ENCODE measurements at regions not wholly inside any gene's neighbourhood (a gene's known extent, or its start where the extent isn't known, plus 50 kb on each side); places are given as distances from the start of the nearest gene placed in this dataset.

GRCh38 chr7:25575634-25576033 lies 347.3 kb upstream of the NPVF start:
- Histone ChIP-seq H3K27ac (ENCODE audit: low read depth, low read length) (no peak overlapping the region), H3K4me3 (ENCODE audit: low read depth in 1 of 2, low read length in 2 of 2) (no peak overlapping the region), H3K36me3 (ENCODE audit: control insufficient read depth in 1 of 2, insufficient read depth in 2 of 2, low read length in 2 of 2) (no peaks in the 10 kb centered on the region), H3K9ac (ENCODE audit: low read depth in 1 of 2, low read length in 2 of 2) (no peak overlapping the region), H3K9me3 (ENCODE audit: control insufficient read depth in 1 of 2, low read length in 2 of 2) (no peaks in the 10 kb centered on the region), H3K27me3 (ENCODE audit: control insufficient read depth in 1 of 2, insufficient read depth in 2 of 2, low read length in 2 of 2) (no peaks in the 10 kb centered on the region), H3K4me1 (ENCODE audit: control insufficient read depth in 1 of 2, insufficient read depth in 2 of 2, low read length in 2 of 2) (peaks cover 11 to 29% of the 10 kb centered on the region in 2 donors)

- peaks cover 11 to 36% of the 10 kb centered on the region in 2 donors for H3K4me1 ChIP-seq (ENCODE audit: control insufficient read depth in 1 of 2, insufficient read depth in 2 of 2, low read length in 2 of 2)
- H3K4me3 ChIP-seq (ENCODE audit: low read depth in 1 of 2, low read length in 2 of 2) = peak overlapping the region in 1 of 2 donors; percentile 4
- no peak overlapping the region for H3K27ac ChIP-seq (ENCODE audit: low read depth, low read length)
- H3K27me3 ChIP-seq (ENCODE audit: control insufficient read depth in 1 of 2, insufficient read depth in 2 of 2, low read length in 2 of 2) = no peaks in the 10 kb centered on the region
- no peaks in the 10 kb centered on the region for H3K36me3 ChIP-seq (ENCODE audit: control insufficient read depth in 1 of 2, insufficient read depth in 2 of 2, low read length in 2 of 2)
- no peak overlapping the region for H3K9ac ChIP-seq (ENCODE audit: low read depth in 1 of 2, low read length in 2 of 2)
- no peaks in the 10 kb centered on the region for H3K9me3 ChIP-seq (ENCODE audit: control insufficient read depth in 1 of 2, low read length in 2 of 2)
Measured at GRCh38 chr7:25578991-25579777, 350.9 kb upstream of the NPVF start.

DNA sequence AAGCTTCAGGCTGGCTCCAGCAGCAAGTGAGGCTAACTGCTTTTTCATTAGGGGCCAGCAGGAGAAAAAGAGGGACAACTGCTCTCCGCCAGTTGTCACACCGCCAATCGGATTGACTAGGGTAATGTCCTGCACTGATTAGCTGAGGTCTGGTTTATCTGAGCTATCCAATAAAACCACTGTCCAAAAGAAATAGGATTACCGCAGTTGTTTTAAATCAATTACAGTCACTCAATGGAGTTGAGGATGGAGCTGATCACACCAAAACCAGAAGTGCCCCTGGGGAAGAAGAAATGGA lies 351.4 kb upstream of the NPVF start:
- no peaks in the 10 kb centered on the region for H3K9me3 ChIP-seq (ENCODE audit: control insufficient read depth in 1 of 2, low read length in 2 of 2)
- H3K9ac ChIP-seq (ENCODE audit: low read depth in 1 of 2, low read length in 2 of 2) = no peak overlapping the region
- H3K27me3 ChIP-seq (ENCODE audit: control insufficient read depth in 1 of 2, insufficient read depth in 2 of 2, low read length in 2 of 2) = no peaks in the 10 kb centered on the region
- no peaks in the 10 kb centered on the region for H3K36me3 ChIP-seq (ENCODE audit: control insufficient read depth in 1 of 2, insufficient read depth in 2 of 2, low read length in 2 of 2)
- no peak overlapping the region for H3K27ac ChIP-seq (ENCODE audit: low read depth, low read length)
- peak overlapping the region in 1 of 2 donors; percentile 4 for H3K4me3 ChIP-seq (ENCODE audit: low read depth in 1 of 2, low read length in 2 of 2)
- peaks cover 11 to 36% of the 10 kb centered on the region in 2 donors for H3K4me1 ChIP-seq (ENCODE audit: control insufficient read depth in 1 of 2, insufficient read depth in 2 of 2, low read length in 2 of 2)

DNA sequence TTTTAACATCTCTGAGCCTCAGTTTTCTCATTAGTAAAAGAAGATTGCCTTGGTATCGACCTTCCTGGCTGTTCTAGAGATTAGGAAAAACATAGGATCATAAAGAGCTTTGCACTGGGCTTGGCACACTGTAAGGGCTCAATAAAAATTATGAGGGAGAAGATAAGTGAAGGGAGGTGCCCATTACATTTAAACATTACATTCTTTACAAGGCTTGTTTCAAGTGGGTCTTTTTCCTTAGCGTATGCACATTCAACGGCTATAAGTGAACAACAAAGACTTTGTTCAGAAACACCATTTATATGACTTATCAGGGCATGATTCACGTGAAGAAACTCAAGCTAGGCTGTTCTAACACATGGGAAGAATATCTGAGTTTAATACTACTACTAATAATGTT lies 351.9 kb upstream of the NPVF start:
- no peak overlapping the region for H3K9ac ChIP-seq (ENCODE audit: low read depth in 1 of 2, low read length in 2 of 2)
- no peak overlapping the region for H3K27ac ChIP-seq (ENCODE audit: low read depth, low read length)
- H3K9me3 ChIP-seq (ENCODE audit: control insufficient read depth in 1 of 2, low read length in 2 of 2) = no peaks in the 10 kb centered on the region
- H3K27me3 ChIP-seq (ENCODE audit: control insufficient read depth in 1 of 2, insufficient read depth in 2 of 2, low read length in 2 of 2) = no peaks in the 10 kb centered on the region
- no peaks in the 10 kb centered on the region for H3K36me3 ChIP-seq (ENCODE audit: control insufficient read depth in 1 of 2, insufficient read depth in 2 of 2, low read length in 2 of 2)
- H3K4me3 ChIP-seq (ENCODE audit: low read depth in 1 of 2, low read length in 2 of 2) = no peak overlapping the region
- H3K4me1 ChIP-seq (ENCODE audit: control insufficient read depth in 1 of 2, insufficient read depth in 2 of 2, low read length in 2 of 2) = peaks cover 11 to 36% of the 10 kb centered on the region in 2 donors

DNA sequence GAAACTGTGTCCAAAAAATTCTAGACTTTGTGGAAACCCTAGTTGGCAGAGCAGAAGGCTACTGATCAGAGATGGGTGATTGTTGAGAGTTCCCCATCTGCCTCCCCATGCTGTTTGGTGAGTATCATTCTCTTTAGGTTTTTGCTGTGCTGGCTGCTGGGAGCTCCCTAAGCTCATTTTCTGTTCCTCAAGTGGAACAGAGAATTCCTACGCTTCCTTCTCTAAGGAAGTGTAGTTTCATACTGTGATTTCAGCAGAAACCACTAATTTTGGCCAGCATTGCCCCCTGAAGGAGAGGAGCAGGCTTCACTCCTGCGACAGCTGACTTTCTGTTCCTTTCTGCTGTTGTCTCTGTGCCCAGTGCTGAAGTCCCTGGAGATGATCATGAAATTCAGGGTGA lies 355.3 kb upstream of the NPVF start:
- Histone ChIP-seq H3K9ac (ENCODE audit: low read depth in 1 of 2, low read length in 2 of 2) (no peak overlapping the region), H3K4me1 (ENCODE audit: control insufficient read depth in 1 of 2, insufficient read depth in 2 of 2, low read length in 2 of 2) (peaks cover 11 to 25% of the 10 kb centered on the region in 2 donors), H3K27me3 (ENCODE audit: control insufficient read depth in 1 of 2, insufficient read depth in 2 of 2, low read length in 2 of 2) (no peaks in the 10 kb centered on the region), H3K9me3 (ENCODE audit: control insufficient read depth in 1 of 2, low read length in 2 of 2) (no peaks in the 10 kb centered on the region), H3K36me3 (ENCODE audit: control insufficient read depth in 1 of 2, insufficient read depth in 2 of 2, low read length in 2 of 2) (no peaks in the 10 kb centered on the region), H3K4me3 (ENCODE audit: low read depth in 1 of 2, low read length in 2 of 2) (no peak overlapping the region), H3K27ac (ENCODE audit: low read depth, low read length) (no peak overlapping the region)

GRCh38 chr7:25584112-25584938 lies 356.0 kb upstream of the NPVF start:
- Histone ChIP-seq H3K4me1 (ENCODE audit: control insufficient read depth in 1 of 2, insufficient read depth in 2 of 2, low read length in 2 of 2) (peaks cover 7 to 18% of the 10 kb centered on the region in 2 donors), H3K9me3 (ENCODE audit: control insufficient read depth in 1 of 2, low read length in 2 of 2) (no peaks in the 10 kb centered on the region), H3K4me3 (ENCODE audit: low read depth in 1 of 2, low read length in 2 of 2) (no peak overlapping the region), H3K27me3 (ENCODE audit: control insufficient read depth in 1 of 2, insufficient read depth in 2 of 2, low read length in 2 of 2) (no peaks in the 10 kb centered on the region), H3K9ac (ENCODE audit: low read depth in 1 of 2, low read length in 2 of 2) (no peak overlapping the region), H3K27ac (ENCODE audit: low read depth, low read length) (no peak overlapping the region), H3K36me3 (ENCODE audit: control insufficient read depth in 1 of 2, insufficient read depth in 2 of 2, low read length in 2 of 2) (no peaks in the 10 kb centered on the region)

DNA sequence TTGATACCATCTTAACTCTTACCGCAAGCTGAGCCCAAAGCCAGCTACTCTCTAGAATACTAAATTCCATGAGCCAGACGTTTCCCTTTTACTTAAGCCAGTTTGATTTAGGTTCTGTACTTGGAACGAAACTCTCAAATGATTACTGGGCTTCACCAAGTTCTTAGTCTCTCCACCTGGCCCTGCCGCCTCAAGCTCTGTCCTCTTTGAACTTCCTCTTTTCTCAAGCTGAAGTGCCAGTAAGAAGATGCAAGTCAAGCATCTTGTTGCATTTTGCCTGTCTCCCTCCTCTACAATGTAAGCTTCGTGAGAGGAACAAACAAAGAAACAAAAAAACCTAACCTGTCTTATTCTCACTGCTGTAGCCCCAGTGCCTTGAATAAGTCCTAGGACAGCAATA lies 358.2 kb upstream of the NPVF start:
- Histone ChIP-seq H3K9me3 (ENCODE audit: control insufficient read depth in 1 of 2, low read length in 2 of 2) (no peaks in the 10 kb centered on the region), H3K4me3 (ENCODE audit: low read depth in 1 of 2, low read length in 2 of 2) (no peak overlapping the region), H3K36me3 (ENCODE audit: control insufficient read depth in 1 of 2, insufficient read depth in 2 of 2, low read length in 2 of 2) (no peaks in the 10 kb centered on the region), H3K9ac (ENCODE audit: low read depth in 1 of 2, low read length in 2 of 2) (no peak overlapping the region), H3K27ac (ENCODE audit: low read depth, low read length) (no peak overlapping the region), H3K4me1 (ENCODE audit: control insufficient read depth in 1 of 2, insufficient read depth in 2 of 2, low read length in 2 of 2) (no peaks in the 10 kb centered on the region), H3K27me3 (ENCODE audit: control insufficient read depth in 1 of 2, insufficient read depth in 2 of 2, low read length in 2 of 2) (no peaks in the 10 kb centered on the region)

- H3K4me1 ChIP-seq (ENCODE audit: control insufficient read depth in 1 of 2, insufficient read depth in 2 of 2, low read length in 2 of 2) = no peaks in the 10 kb centered on the region
- H3K9ac ChIP-seq (ENCODE audit: low read depth in 1 of 2, low read length in 2 of 2) = no peak overlapping the region
- no peaks in the 10 kb centered on the region for H3K27me3 ChIP-seq (ENCODE audit: control insufficient read depth in 1 of 2, insufficient read depth in 2 of 2, low read length in 2 of 2)
- no peaks in the 10 kb centered on the region for H3K36me3 ChIP-seq (ENCODE audit: control insufficient read depth in 1 of 2, insufficient read depth in 2 of 2, low read length in 2 of 2)
- H3K9me3 ChIP-seq (ENCODE audit: control insufficient read depth in 1 of 2, low read length in 2 of 2) = no peaks in the 10 kb centered on the region
- H3K4me3 ChIP-seq (ENCODE audit: low read depth in 1 of 2, low read length in 2 of 2) = no peak overlapping the region
- no peak overlapping the region for H3K27ac ChIP-seq (ENCODE audit: low read depth, low read length)
Measured at GRCh38 chr7:25594122-25594521, 365.8 kb upstream of the NPVF start.

DNA sequence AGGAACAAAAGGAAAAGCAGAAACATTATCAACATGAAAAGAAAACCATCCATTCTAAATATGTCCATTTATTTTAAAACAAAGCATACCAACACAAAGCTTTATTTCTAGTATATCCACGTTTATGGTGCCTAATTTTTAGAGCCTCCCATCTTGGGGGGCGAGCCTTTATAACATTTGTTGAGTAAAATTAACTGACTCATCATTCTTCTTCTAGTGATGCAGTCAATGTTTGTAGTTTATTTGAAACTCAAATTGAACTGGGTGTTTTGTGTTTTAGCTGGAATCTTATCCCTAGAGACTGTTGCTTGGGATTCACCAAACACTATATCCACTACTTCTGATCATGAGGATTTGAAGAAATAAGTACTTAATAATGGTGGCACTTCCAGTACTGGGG lies 366.4 kb upstream of the NPVF start:
- Histone ChIP-seq H3K27ac (ENCODE audit: low read depth, low read length) (no peak overlapping the region), H3K36me3 (ENCODE audit: control insufficient read depth in 1 of 2, insufficient read depth in 2 of 2, low read length in 2 of 2) (no peaks in the 10 kb centered on the region), H3K4me3 (ENCODE audit: low read depth in 1 of 2, low read length in 2 of 2) (no peak overlapping the region), H3K4me1 (ENCODE audit: control insufficient read depth in 1 of 2, insufficient read depth in 2 of 2, low read length in 2 of 2) (no peaks in the 10 kb centered on the region), H3K9me3 (ENCODE audit: control insufficient read depth in 1 of 2, low read length in 2 of 2) (no peaks in the 10 kb centered on the region), H3K9ac (ENCODE audit: low read depth in 1 of 2, low read length in 2 of 2) (no peak overlapping the region), H3K27me3 (ENCODE audit: control insufficient read depth in 1 of 2, insufficient read depth in 2 of 2, low read length in 2 of 2) (no peaks in the 10 kb centered on the region)

DNA sequence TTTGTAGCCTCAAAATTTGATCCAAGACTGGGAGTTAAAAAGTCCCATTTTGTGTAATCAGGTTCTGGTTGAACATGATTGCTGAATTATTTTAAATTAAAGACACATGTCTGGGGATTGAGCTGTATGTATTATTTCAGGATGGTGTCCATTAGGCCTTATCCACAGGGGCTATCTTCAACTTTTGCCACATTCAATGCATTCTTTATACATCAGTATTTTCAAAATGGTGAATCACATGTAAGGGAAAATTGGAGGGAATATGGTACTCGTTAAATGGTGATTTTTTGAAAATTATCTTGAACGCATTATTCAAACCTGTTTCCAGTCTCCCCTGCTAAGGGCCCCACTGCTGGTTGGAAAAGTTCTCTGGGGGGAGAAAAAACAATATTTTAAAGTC lies 367.7 kb upstream of the NPVF start:
- Histone ChIP-seq H3K27me3 (ENCODE audit: control insufficient read depth in 1 of 2, insufficient read depth in 2 of 2, low read length in 2 of 2) (no peaks in the 10 kb centered on the region), H3K9me3 (ENCODE audit: control insufficient read depth in 1 of 2, low read length in 2 of 2) (no peaks in the 10 kb centered on the region), H3K4me1 (ENCODE audit: control insufficient read depth in 1 of 2, insufficient read depth in 2 of 2, low read length in 2 of 2) (no peaks in the 10 kb centered on the region), H3K36me3 (ENCODE audit: control insufficient read depth in 1 of 2, insufficient read depth in 2 of 2, low read length in 2 of 2) (no peaks in the 10 kb centered on the region), H3K27ac (ENCODE audit: low read depth, low read length) (no peak overlapping the region), H3K9ac (ENCODE audit: low read depth in 1 of 2, low read length in 2 of 2) (no peak overlapping the region), H3K4me3 (ENCODE audit: low read depth in 1 of 2, low read length in 2 of 2) (no peak overlapping the region)
